KMS-11 (cell line): ENCODE measurements at regions not wholly inside any gene's neighbourhood (a gene's known extent, or its start where the extent isn't known, plus 50 kb on each side); places are given as distances from the start of the nearest gene placed in this dataset.

ENCODE experiments used
- H2AFZ ChIP-seq: fragments of 200-600 bp; sonication (generic); 2 replicates; pipeline ENCODE4 v1.6.1; 2016; ENCODE audit warnings: antibody characterized with exemption, mixed run types, low read depth
- H3K27ac ChIP-seq: fragments of 200-600 bp; sonication (generic); 2 replicates; pipeline ENCODE4 v1.6.1; 2016; ENCODE audit warnings: mild to moderate bottlenecking, mixed run types
- H3K27me3 ChIP-seq: fragments of 200-600 bp; sonication (generic); 2 replicates; pipeline ENCODE4 v1.6.1; 2017; ENCODE audit warnings: mild to moderate bottlenecking, low read depth, mixed run types, moderate library complexity; ENCODE audit not compliant: insufficient read depth
- H3K36me3 ChIP-seq: fragments of 200-600 bp; sonication (generic); 2 replicates; pipeline ENCODE4 v1.6.1; 2017; ENCODE audit warnings: mild to moderate bottlenecking, mixed run types; ENCODE audit not compliant: insufficient read depth
- H3K4me1 ChIP-seq: fragments of 200-600 bp; sonication (generic); 2 replicates; pipeline ENCODE4 v1.6.1; 2016; ENCODE audit warnings: mild to moderate bottlenecking, low read depth, mixed run types; ENCODE audit not compliant: poor library complexity, severe bottlenecking
- H3K4me2 ChIP-seq: fragments of 200-600 bp; sonication (generic); 2 replicates; pipeline ENCODE4 v1.7.0; 2016; ENCODE audit warnings: mild to moderate bottlenecking, mixed run types
- H3K4me3 ChIP-seq: fragments of 200-600 bp; sonication (generic); IDR thresholded peaks from 2 replicates; pipeline ENCODE4 v1.6.1; 2017; ENCODE audit warnings: low read depth, low read length, mixed read lengths; ENCODE audit not compliant: insufficient read depth
- H3K79me2 ChIP-seq: fragments of 200-600 bp; sonication (generic); 2 replicates; pipeline ENCODE4 v1.6.1; 2016; ENCODE audit warnings: low read depth, mixed run types; ENCODE audit not compliant: insufficient read depth
- H3K9ac ChIP-seq: fragments of 200-600 bp; sonication (generic); 2 replicates; pipeline ENCODE4 v1.6.1; 2016; ENCODE audit warnings: mild to moderate bottlenecking, mixed run types
- H4K20me1 ChIP-seq: fragments of 200-600 bp; sonication (generic); 2 replicates; pipeline ENCODE4 v1.6.1; 2016; ENCODE audit warnings: mild to moderate bottlenecking, mixed run types; ENCODE audit not compliant: insufficient read depth
- TF ChIP-seq, protein P1 (sequence below): fragments of 200-600 bp; sonication (generic); conservative IDR thresholded peaks from 2 replicates; pipeline ENCODE4 v1.6.1; 2017; ENCODE audit warnings: low read depth, mild to moderate bottlenecking, antibody characterized with exemption, low read length, moderate library complexity, mixed read lengths

DNA sequence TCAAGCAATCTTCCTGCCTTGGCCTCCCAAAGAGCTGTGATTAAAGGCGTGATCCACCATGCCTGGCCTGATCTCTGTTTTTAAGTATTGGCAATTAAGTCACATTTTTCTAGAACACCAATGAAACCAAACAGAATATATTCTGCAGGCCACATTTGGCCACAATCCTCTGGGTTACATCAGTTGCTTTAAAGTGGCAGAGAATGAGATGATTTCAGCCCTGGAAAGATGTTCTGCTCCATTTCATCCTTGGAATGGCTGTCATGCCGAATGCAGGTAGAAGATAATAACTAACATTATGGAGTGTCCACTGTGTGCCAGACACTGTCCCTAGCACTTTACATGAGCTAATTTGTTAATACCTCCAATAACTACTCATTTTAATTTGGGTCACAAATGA, 154.4 kb downstream of the PTPN11 start:
- Histone ChIP-seq H3K27me3 (no peaks in the 10 kb centered on the region), H3K4me3 (no peak overlapping the region), H3K27ac (no peak overlapping the region), H3K36me3 (no peaks in the 10 kb centered on the region), H3K9ac (no peak overlapping the region), H3K4me1 (no peaks in the 10 kb centered on the region), H3K79me2 (no peaks in the 10 kb centered on the region), H4K20me1 (no peaks in the 10 kb centered on the region), H3K4me2 (no peak overlapping the region), H2AFZ (no peak overlapping the region)
- TF ChIP-seq, protein P1, sequence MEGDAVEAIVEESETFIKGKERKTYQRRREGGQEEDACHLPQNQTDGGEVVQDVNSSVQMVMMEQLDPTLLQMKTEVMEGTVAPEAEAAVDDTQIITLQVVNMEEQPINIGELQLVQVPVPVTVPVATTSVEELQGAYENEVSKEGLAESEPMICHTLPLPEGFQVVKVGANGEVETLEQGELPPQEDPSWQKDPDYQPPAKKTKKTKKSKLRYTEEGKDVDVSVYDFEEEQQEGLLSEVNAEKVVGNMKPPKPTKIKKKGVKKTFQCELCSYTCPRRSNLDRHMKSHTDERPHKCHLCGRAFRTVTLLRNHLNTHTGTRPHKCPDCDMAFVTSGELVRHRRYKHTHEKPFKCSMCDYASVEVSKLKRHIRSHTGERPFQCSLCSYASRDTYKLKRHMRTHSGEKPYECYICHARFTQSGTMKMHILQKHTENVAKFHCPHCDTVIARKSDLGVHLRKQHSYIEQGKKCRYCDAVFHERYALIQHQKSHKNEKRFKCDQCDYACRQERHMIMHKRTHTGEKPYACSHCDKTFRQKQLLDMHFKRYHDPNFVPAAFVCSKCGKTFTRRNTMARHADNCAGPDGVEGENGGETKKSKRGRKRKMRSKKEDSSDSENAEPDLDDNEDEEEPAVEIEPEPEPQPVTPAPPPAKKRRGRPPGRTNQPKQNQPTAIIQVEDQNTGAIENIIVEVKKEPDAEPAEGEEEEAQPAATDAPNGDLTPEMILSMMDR, result no peak

DNA sequence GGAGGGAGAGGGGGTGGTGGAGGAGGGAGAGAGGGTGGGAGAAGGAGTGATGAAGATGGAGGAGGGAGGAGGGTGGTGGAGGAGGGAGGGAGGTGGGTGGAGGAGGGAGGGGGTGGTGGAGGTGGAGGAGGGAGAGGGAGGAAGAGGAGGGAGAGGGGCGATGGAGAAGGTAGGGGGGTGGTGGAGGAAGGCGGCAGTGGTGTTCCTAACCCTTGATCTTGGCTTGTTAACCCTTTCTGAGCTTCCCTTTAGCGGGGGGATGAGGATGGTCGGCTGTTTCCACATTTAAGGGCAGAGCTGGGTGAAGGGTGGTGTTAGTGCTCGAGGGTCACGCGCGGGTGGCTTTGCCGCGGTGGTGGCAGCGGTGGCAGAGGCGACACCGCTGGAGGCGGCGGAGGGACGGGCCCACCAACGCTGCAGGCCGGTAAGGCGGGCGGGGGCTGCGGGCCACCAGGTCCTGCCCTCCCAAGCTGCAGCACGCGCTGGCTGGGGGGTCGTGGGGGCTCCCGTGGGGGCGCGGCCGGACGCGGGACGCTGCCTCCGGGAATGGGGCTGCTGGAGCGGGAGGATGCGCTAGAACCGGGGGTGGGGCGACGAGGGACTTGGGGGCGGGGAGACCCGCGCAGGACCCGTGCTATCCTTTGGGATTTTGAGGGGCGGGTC, 156.3 kb downstream of the PTPN11 start:
- Histone ChIP-seq H2AFZ (no peak overlapping the region), H3K79me2 (no peaks in the 10 kb centered on the region), H3K4me2 (no peak overlapping the region), H3K36me3 (no peaks in the 10 kb centered on the region), H3K27me3 (no peaks in the 10 kb centered on the region), H3K9ac (no peak overlapping the region), H3K4me1 (no peaks in the 10 kb centered on the region), H3K27ac (no peak overlapping the region), H4K20me1 (no peaks in the 10 kb centered on the region), H3K4me3 (no peak overlapping the region)
- TF ChIP-seq, protein P1, result no peak

DNA sequence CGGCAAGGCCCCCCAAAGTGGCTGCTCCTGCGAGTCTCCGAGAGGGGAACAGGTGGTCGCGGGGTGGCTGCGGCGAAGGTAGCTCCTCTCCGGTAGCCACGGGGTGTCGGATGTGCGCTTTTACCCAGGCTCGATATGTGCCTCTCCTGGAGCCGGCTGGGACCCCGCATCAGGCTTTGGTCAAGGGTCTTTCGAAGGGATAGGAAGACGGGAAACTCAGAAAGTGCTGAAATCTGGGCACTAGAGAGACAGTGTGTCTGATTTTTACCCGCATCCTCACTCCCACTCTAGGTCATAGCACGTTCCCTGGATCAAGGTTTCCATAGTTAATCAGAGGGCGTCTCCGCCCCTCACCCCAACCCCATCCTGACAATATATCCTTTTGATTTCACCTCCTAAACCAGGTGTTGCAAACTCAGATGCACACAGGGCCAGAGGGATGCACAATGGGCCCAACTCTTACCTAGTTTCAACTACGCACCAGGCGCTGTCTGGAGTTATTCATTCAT, 156.9 kb downstream of the PTPN11 start:
- no peaks in the 10 kb centered on the region for H3K79me2 ChIP-seq
- H4K20me1 ChIP-seq, result no peaks in the 10 kb centered on the region
- H3K4me3 ChIP-seq, result no peak overlapping the region
- H3K4me2 ChIP-seq, result no peak overlapping the region
- no peak overlapping the region for H3K27ac ChIP-seq
- no peaks in the 10 kb centered on the region for H3K27me3 ChIP-seq
- no peaks in the 10 kb centered on the region for H3K36me3 ChIP-seq
- H3K4me1 ChIP-seq, result no peaks in the 10 kb centered on the region
- no peak overlapping the region for H3K9ac ChIP-seq
- H2AFZ ChIP-seq, result no peak overlapping the region
- TF ChIP-seq, protein P1, result no peak

DNA sequence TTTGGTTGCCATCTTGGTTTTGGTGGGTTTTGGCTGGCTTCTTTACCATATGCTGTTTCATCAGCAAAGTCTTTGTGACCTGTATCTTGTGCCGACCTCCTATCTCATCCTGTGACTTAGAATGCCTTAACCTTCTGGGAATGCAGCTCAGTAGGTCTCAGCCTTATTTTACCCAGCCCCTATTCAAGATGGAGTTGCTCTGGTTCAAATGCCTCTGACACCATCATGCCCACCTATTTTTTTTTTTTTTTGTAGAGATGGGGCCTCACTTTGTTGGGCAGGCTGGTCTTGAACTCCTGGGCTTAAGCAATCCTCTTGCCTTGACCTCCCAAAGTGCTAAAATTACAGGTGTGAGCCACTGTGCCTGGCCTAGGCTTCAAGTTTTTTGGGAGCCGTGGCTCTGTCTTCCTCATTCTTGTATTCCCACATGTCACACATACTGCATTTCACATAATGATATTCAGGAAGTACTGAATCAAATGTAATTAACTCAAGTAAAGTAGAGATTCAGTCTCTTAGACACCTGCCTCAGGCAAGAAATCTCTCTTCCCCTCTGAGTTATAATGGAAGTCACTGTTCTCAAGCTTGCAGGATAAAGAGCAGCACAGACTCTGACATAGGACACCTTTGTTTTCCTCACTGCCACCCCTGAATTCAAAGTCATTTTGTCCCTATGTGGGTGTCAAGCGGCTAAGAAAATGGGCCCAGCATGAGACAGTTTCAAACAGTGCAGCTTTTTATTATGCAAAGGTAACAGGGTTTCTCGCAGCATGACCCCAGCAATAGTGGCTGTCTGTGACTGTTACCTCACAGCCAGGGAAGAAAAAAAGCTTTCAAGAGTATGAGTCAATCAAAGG, 159.0 kb downstream of the PTPN11 start:
- H3K9ac ChIP-seq, result no peak overlapping the region
- H3K79me2 ChIP-seq, result no peaks in the 10 kb centered on the region
- no peaks in the 10 kb centered on the region for H3K4me1 ChIP-seq
- H3K4me2 ChIP-seq, result no peak overlapping the region
- H2AFZ ChIP-seq, result no peak overlapping the region
- H3K27me3 ChIP-seq, result no peaks in the 10 kb centered on the region
- H3K36me3 ChIP-seq, result no peaks in the 10 kb centered on the region
- H4K20me1 ChIP-seq, result no peaks in the 10 kb centered on the region
- H3K4me3 ChIP-seq, result no peak overlapping the region
- TF ChIP-seq, protein P1, result no peak
- H3K27ac ChIP-seq, result no peak overlapping the region
